Ureter (tissue), 1 donor: ENCODE measurements at regions not wholly inside any gene's neighbourhood (a gene's known extent, or its start where the extent isn't known, plus 50 kb on each side); places are given as distances from the start of the nearest gene placed in this dataset.

Source experiments
- DNase-seq: peaks from one replicate; pipeline ENCODE4 v3.0.0-alpha.2; 2020; ENCODE audit warnings: low spot score
- donor health status: DM: yes; HTN: yes; CAD: no.

DNA sequence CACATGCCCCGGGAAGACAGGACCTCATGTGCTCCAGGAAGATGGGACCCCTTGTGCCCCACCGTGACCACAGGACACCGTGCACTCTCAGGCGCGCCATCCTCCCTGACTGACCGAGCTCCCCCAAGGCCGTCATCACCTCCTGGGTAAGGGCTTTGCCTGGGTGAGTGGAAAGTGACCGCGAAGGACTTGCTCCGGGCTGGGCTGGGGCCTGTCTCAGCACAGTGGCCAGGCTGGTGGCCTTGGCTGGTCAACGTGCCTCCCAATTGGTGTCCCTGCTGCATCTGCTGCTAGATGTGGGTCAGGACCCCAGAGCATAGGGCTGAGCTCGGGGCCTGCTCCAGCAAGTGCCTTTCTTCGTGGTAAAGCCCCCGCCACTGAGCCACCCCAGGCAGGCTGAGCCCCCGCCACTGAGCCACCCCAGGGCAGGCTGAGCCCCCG lies 69.7 kb upstream of the CTDP1 start:
- no peak for DNase-seq

GRCh38 chr18:79610461-79611039 lies 69.1 kb upstream of the CTDP1 start:
- no peak for DNase-seq

DNA sequence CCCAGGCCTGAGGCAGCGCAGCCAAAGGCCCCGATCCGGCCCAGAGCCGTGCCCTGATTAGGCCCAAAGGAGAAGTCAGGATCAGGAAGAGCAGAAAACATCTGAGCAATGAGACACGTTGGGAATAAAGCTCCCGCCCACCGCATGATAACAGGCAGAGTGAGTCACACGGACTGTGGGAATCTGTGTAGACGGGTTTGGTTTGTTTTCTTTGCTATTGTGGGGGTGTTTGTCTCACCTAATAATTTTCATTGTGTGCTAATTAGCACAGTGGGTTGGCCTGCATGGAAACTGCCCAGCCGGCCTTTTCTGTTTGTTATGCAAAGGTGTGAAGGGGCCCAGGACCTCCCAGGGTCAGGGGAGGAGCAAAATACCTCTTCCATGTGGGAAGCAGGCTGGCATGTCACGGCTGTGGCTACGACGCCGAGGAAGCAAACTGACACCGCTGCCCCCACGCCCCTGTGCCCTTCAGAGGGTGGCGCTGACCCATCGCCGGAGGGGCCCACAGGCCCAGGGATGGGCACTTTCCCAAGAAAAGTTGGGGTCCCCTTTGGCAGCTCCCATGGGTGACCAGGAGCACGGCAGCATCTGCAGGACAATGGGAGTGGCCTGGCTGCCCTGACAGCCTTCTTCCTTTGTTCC lies 68.4 kb upstream of the CTDP1 start:
- DNase-seq = peak; percentile 35

- DNase-seq = no peak
Observed at GRCh38 chr18:79612291-79613108, 67.1 kb upstream of the CTDP1 start.

- DNase-seq = peak; percentile 27
Observed at GRCh38 chr18:79613186-79613931, 66.2 kb upstream of the CTDP1 start.

DNA sequence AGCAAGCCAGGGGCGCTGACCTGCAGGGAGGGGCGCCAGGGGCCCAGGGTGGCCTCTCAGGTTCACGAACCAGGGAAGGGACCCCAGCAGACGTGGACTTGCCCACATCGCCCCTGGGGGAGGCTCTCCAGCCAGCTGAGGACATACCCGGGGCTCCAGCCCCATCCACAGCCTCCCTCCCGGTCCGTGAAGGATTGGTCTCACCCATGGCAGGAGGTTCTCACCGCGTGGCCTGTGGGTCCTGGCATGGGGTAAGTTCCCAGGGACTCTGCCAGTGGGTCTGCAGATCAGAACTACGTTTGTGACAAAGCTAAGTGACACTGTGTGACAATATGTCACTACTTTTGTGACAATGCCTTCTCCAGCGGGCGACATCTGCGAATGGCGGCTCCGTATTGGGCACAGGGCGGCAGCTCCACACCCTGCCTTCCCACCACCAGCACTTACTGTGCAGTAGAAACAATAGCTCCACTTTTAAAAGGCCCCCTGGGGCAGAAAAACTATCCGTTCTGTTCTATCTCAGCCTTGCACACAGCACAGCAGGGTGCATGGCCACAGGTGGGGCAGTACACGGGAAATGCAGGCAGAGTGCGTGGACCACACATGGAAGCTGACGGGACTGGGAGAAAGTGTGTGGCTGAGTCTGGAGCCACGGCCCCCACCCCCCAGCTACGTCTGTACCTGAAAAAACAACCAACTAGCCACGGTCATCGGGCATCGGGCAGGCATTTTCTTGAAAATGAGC lies 65.2 kb upstream of the CTDP1 start:
- peak; percentile 23 for DNase-seq

DNA sequence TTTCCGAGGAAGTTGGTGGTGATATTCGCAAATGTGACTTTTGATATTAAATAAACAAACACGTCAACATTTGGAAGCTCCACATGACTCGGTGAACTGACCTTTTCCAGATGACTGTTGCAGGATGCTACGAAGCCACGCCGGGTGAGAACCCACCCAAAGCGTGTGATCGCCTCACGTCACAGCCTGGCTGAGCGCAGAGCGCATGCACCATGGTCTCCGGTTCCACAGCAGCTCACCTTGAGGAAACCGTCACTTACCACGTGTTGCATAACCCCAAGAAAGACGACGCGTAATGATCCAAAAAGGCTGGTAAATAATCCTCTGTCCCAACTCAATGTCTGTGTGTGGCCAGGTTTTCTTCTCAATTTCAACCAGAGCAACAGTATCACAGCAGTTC lies 64.5 kb upstream of the CTDP1 start:
- no peak for DNase-seq

- peak; percentile 32 for DNase-seq
Observed at GRCh38 chr18:79615586-79615985, 64.0 kb upstream of the CTDP1 start.

DNA sequence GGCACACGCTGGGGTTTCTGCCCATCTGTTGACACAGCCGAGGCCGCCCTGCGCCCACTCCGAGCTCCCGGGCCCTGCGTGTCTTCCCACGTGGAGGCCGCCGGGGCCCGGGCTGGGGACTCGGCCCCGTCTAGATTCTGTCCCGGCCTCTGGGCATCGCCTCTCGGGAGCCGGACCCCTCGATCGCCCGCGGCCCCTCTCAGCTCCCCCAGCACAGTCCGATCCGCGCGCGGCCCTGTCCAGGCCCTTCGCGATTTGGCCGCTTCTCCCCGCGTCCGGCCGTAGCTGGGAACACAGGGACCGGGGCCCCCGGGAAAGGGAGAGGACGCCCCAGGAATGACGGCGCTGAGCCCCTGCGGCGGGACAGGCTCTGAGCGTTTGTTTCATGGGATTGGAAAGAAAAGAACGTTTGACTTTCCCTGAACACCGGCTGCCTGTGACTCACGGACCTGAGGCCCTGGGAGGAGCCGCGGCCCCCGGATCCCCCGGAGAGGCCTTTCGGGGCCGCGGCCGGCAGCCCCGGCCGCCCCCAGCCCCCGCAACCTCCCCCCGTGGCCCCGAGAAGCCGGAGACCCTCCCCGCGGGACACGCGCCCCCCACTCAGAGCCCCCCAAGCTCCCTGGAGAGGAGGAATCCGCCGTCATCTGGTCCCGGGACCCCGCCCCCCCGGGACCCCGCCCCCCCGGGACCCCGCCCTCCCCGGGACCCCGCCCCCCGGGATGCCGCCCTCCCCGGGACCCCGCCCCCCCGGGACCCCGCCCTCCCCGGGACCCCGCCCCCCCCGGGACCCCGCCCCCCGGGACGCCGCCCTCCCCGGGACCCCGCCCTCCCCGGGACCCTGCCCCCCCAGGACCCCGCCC lies 62.7 kb upstream of the CTDP1 start:
- DNase-seq = peak; percentile 35

GRCh38 chr18:79617511-79618500 lies 61.8 kb upstream of the CTDP1 start:
- DNase-seq = no peak

GRCh38 chr18:79620576-79621165 lies 58.9 kb upstream of the CTDP1 start:
- DNase-seq = no peak

GRCh38 chr18:79621501-79621900 lies 58.1 kb upstream of the CTDP1 start:
- no peak for DNase-seq

DNA sequence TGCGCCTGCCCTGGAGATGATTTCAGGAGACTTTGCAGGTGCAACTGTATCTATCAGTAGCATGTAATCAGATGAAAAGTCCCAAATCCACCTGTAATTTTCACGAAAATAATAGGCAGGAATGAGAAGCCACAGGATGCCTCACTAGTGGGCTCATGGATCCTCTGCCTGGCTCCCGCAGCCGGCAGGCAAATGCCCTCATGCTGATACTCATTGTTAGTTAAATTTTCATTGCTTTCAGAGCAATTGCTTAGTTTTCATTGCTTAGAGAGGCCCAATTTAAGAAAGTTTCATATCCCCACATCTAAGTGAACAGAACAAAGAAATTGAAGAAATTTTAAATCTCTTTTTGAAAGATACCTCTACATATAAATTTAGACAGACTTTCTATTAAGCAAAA lies 57.6 kb upstream of the CTDP1 start:
- DNase-seq = no peak

- peak; percentile 27 for DNase-seq
Observed at GRCh38 chr18:79624356-79625170, 55.0 kb upstream of the CTDP1 start.

DNA sequence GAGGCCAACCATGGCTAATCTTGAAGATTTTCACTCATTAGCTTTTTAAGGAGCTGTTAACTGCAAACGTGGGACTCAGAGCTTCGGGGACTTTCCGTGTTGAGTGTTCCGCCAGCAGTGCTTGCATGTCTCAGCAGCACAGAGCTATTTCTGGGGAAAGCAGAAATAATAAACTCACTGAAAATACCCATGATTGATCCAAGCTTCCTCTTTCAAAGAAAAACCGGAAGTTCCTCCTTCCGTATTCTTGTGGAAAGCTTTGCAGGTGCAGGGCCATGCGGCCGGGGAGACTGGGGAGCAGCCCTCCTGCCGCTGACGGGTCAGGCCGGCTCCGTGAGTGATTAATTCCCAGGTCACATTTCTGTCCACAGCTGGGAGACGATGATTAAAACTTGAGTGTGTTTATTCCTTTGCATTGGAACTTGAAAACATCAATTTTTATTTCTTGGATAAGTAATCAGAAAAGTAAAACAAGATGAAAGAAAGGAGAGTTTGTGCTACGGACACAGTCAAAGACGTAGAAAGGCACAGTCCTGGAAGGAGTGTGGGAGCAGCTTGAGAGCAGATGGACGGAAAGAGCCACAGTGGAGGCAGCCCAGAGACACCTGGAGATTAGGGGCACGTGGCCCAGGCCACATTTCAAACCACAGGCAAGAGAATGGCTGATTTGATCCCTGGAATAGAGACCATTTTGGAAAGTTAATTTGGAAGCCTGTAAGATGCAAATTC lies 54.2 kb upstream of the CTDP1 start:
- DNase-seq = peak; percentile 29

DNA sequence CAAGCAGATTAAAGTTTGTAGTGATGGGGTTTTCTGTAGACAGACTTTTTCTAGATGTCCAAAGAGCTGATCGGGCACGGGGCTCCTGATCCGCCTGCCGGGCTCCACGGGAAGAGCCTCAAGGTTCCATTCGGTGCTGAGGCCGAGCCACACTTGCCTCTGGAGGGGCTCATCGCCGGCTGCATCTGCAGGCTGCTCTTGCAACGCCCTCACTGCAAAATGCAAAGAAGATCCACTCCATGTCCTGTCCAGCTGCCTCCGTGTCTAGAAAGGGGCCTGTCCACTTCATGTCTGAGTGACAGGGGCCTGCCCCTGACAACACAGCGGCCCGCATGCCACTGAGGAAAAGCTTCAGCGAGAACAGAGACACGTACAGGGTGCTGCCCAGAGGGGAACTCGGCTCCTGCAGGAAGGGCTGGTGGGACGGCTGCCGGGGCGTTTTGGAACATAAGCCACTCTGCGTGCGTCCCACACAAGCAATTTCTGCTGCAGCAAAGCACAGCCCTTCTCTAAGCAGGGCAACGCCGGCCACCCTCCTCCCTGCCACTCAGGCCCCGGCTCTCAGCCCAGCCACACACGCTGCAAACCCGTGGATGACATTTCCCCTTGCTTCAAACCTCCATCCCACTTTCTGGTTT lies 53.6 kb upstream of the CTDP1 start:
- no peak for DNase-seq
